ENCODE measurements at regions not wholly inside any gene's neighbourhood (a gene's known extent, or its start where the extent isn't known, plus 50 kb on each side); places are given as distances from the start of the nearest gene placed in this dataset.

DNA sequence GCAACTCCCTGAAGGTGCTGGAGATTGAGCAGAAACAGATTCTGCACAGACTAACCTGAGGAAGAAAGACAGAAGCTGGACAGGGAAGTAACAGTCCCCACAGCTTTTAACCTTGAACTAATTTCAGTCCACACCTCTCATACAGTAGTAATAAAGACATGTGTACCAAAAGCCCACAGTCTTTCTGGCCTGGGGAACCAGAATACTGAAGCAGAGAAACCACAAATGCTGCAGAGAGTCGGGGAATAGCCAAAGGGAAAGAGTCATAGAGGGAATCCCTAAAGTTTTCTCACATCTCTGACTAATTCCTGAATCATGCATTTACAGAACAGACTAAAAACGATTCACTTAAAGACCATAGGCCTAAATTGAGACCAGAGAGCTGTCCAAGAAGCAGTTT is 503.4 kb upstream of the NECTIN3 start:
- Histone ChIP-seq H2BK120ac (ENCODE audit: low read depth, low read length) (no peak overlapping the region), H4K8ac (ENCODE audit: low read length) (no peak overlapping the region), H2BK15ac (ENCODE audit: low read depth, poor library complexity, severe bottlenecking) (no peak overlapping the region), H2AK5ac (ENCODE audit: low read length, severe bottlenecking) (no peak overlapping the region), H3K4me1 (ENCODE audit: control insufficient read depth, insufficient read depth, low read depth, low read length) (no peaks in the 10 kb centered on the region), H3K27ac (ENCODE audit: low read length, poor library complexity, severe bottlenecking) (peak overlapping the region; percentile 65), H3K36me3 (ENCODE audit: control insufficient read depth in 1 of 2, insufficient read depth in 2 of 2, low read depth in 1 of 2, low read length in 2 of 2) (no peaks in the 10 kb centered on the region), H3K23ac (ENCODE audit: low read length in 2 of 2) (no peak overlapping the region), H4K91ac (ENCODE audit: low read length) (no peak overlapping the region), H3K18ac (ENCODE audit: low read depth in 1 of 2, low read length in 2 of 2) (no peak overlapping the region), H3K9me3 (ENCODE audit: control insufficient read depth, low read length) (no peaks in the 10 kb centered on the region), H3K4me3 (ENCODE audit: insufficient read depth in 1 of 2, low read depth in 1 of 2, low read length in 2 of 2) (no peak overlapping the region), H2BK5ac (ENCODE audit: low read depth, low read length, poor library complexity, severe bottlenecking) (no peak overlapping the region), H2BK12ac (ENCODE audit: low read length in 2 of 2) (no peak overlapping the region), H2AFZ (ENCODE audit: low read depth, low read length) (no peak overlapping the region), H3K14ac (ENCODE audit: low read length in 2 of 2) (no peak overlapping the region), H3K4me2 (ENCODE audit: low read length, poor library complexity, severe bottlenecking) (no peak overlapping the region), H3K79me1 (replicated peaks; ENCODE audit: low read length, poor library complexity, severe bottlenecking) (no peaks in the 10 kb centered on the region), H3K4ac (ENCODE audit: low read depth in 1 of 2, low read length in 2 of 2) (peak overlapping the region in 1 of 2 experiments; percentile 37), H3K9ac (ENCODE audit: low read length) (no peak overlapping the region), H3K27me3 (ENCODE audit: control insufficient read depth in 1 of 2, insufficient read depth in 1 of 2, low read length in 2 of 2) (no peaks in the 10 kb centered on the region)
- 0% methylated on average over 2 of the region's 2 CpGs for WGBS
- DNase-seq = peak; percentile 83

DNA sequence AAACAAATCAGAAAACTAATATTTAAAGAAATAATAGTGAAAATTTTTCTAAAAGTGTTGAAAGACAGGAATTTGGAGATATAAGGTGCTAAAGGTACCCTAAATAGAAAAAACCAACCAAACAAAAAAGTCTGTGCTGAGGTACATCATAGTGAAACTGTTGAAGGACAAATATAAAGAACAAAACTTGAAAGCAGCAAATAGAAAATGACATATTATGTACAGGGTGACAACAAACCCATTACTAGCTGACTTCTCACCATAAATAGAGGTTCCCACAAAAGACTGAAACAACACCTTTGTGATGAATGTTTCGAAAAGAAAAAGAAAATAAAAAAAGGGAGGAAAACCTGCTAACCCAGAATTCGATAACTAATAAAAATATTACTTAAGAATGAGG is 502.5 kb upstream of the NECTIN3 start:
- no peak overlapping the region for H3K4me2 ChIP-seq (ENCODE audit: low read length, poor library complexity, severe bottlenecking)
- H3K9ac ChIP-seq (ENCODE audit: low read length) = no peak overlapping the region
- no peak overlapping the region for H3K4me3 ChIP-seq (ENCODE audit: insufficient read depth in 1 of 2, low read depth in 1 of 2, low read length in 2 of 2)
- no peak overlapping the region for H2BK120ac ChIP-seq (ENCODE audit: low read depth, low read length)
- no peak overlapping the region for H4K91ac ChIP-seq (ENCODE audit: low read length)
- WGBS = no CpG with 5 or more reads among the region's 2 CpGs
- H3K14ac ChIP-seq (ENCODE audit: low read length in 2 of 2) = no peak overlapping the region
- H3K27me3 ChIP-seq (ENCODE audit: control insufficient read depth in 1 of 2, insufficient read depth in 1 of 2, low read length in 2 of 2) = no peaks in the 10 kb centered on the region
- H2AFZ ChIP-seq (ENCODE audit: low read depth, low read length) = no peak overlapping the region
- no peak overlapping the region for H4K8ac ChIP-seq (ENCODE audit: low read length)
- H3K4ac ChIP-seq (ENCODE audit: low read depth in 1 of 2, low read length in 2 of 2) = no peak overlapping the region
- no peaks in the 10 kb centered on the region for H3K79me1 ChIP-seq (replicated peaks; ENCODE audit: low read length, poor library complexity, severe bottlenecking)
- no peak overlapping the region for H2BK5ac ChIP-seq (ENCODE audit: low read depth, low read length, poor library complexity, severe bottlenecking)
- H3K27ac ChIP-seq (ENCODE audit: low read length, poor library complexity, severe bottlenecking) = no peak overlapping the region
- no peak overlapping the region for H2BK12ac ChIP-seq (ENCODE audit: low read length in 2 of 2)
- DNase-seq = no peak
- no peak overlapping the region for H3K23ac ChIP-seq (ENCODE audit: low read length in 2 of 2)
- no peaks in the 10 kb centered on the region for H3K9me3 ChIP-seq (ENCODE audit: control insufficient read depth, low read length)
- H2AK5ac ChIP-seq (ENCODE audit: low read length, severe bottlenecking) = no peak overlapping the region
- H3K36me3 ChIP-seq (ENCODE audit: control insufficient read depth in 1 of 2, insufficient read depth in 2 of 2, low read depth in 1 of 2, low read length in 2 of 2) = no peaks in the 10 kb centered on the region
- H3K4me1 ChIP-seq (ENCODE audit: control insufficient read depth, insufficient read depth, low read depth, low read length) = no peaks in the 10 kb centered on the region
- no peak overlapping the region for H2BK15ac ChIP-seq (ENCODE audit: low read depth, poor library complexity, severe bottlenecking)
- H3K18ac ChIP-seq (ENCODE audit: low read depth in 1 of 2, low read length in 2 of 2) = no peak overlapping the region

DNA sequence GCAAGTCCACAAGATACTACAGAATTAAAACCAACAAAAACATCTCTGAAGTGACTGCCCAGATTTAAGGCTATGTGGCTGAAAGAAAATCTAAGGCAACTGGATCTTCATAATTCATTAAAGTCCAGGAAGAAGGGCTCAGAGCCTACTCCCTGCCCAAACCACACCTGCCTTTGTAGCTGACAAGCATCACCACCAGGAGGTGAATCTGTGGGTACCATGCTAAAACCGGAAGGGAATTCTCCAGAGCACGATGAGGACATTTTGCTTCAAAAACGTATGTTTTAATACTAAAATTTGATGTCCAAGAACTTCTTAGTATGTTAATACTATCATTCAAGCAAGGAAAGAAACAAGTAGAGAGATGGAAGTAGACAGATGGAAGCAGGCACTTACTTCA is 495.9 kb upstream of the NECTIN3 start:
- no peaks in the 10 kb centered on the region for H3K9me3 ChIP-seq (ENCODE audit: control insufficient read depth, low read length)
- no peak overlapping the region for H4K8ac ChIP-seq (ENCODE audit: low read length)
- peak overlapping the region in 1 of 2 experiments; percentile 79 for H3K4ac ChIP-seq (ENCODE audit: low read depth in 1 of 2, low read length in 2 of 2)
- no CpG with 5 or more reads among the region's 3 CpGs for whole genome bisulfite sequencing
- peaks cover 1% of the 10 kb centered on the region for H3K4me1 ChIP-seq (ENCODE audit: control insufficient read depth, insufficient read depth, low read depth, low read length)
- DNase-seq = no peak
- no peak overlapping the region for H3K4me2 ChIP-seq (ENCODE audit: low read length, poor library complexity, severe bottlenecking)
- no peak overlapping the region for H3K23ac ChIP-seq (ENCODE audit: low read length in 2 of 2)
- no peak overlapping the region for H3K14ac ChIP-seq (ENCODE audit: low read length in 2 of 2)
- no peak overlapping the region for H4K91ac ChIP-seq (ENCODE audit: low read length)
- no peak overlapping the region for H3K27ac ChIP-seq (ENCODE audit: low read length, poor library complexity, severe bottlenecking)
- H2BK12ac ChIP-seq (ENCODE audit: low read length in 2 of 2) = no peak overlapping the region
- no peaks in the 10 kb centered on the region for H3K36me3 ChIP-seq (ENCODE audit: control insufficient read depth in 1 of 2, insufficient read depth in 2 of 2, low read depth in 1 of 2, low read length in 2 of 2)
- no peak overlapping the region for H3K9ac ChIP-seq (ENCODE audit: low read length)
- H2AK5ac ChIP-seq (ENCODE audit: low read length, severe bottlenecking) = peak overlapping the region; percentile 97
- H3K79me1 ChIP-seq (replicated peaks; ENCODE audit: low read length, poor library complexity, severe bottlenecking) = no peaks in the 10 kb centered on the region
- peak overlapping the region in 1 of 2 experiments; percentile 8 for H3K4me3 ChIP-seq (ENCODE audit: insufficient read depth in 1 of 2, low read depth in 1 of 2, low read length in 2 of 2)
- no peak overlapping the region for H2AFZ ChIP-seq (ENCODE audit: low read depth, low read length)
- H3K18ac ChIP-seq (ENCODE audit: low read depth in 1 of 2, low read length in 2 of 2) = peak overlapping the region in 1 of 2 experiments; percentile 48
- no peaks in the 10 kb centered on the region for H3K27me3 ChIP-seq (ENCODE audit: control insufficient read depth in 1 of 2, insufficient read depth in 1 of 2, low read length in 2 of 2)
- H2BK5ac ChIP-seq (ENCODE audit: low read depth, low read length, poor library complexity, severe bottlenecking) = no peak overlapping the region
- no peak overlapping the region for H2BK15ac ChIP-seq (ENCODE audit: low read depth, poor library complexity, severe bottlenecking)
- no peak overlapping the region for H2BK120ac ChIP-seq (ENCODE audit: low read depth, low read length)

DNA sequence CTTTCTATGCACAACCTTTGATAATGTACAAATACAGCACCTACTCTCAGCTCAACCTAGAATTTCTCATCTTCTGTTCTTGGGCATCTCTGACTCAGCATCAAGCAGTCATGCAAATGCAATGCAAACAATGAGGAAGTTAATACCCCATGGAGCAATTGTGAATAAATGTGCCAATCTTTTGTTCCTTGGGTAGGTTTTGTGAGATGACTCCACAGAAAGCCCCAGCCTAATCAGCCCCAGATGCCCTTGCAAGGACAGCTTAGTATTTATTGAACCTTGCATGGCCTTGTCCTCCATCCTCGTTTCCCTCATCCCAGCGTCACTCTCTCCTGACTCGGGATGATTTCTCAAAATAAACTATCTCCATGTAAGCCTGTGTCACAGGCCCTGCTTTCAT is 494.7 kb upstream of the NECTIN3 start:
- Histone ChIP-seq H3K4me1 (ENCODE audit: control insufficient read depth, insufficient read depth, low read depth, low read length) (peaks cover 1% of the 10 kb centered on the region), H2BK120ac (ENCODE audit: low read depth, low read length) (no peak overlapping the region), H3K18ac (ENCODE audit: low read depth in 1 of 2, low read length in 2 of 2) (peak overlapping the region; percentile 66 to 83), H3K79me1 (replicated peaks; ENCODE audit: low read length, poor library complexity, severe bottlenecking) (no peaks in the 10 kb centered on the region), H3K36me3 (ENCODE audit: control insufficient read depth in 1 of 2, insufficient read depth in 2 of 2, low read depth in 1 of 2, low read length in 2 of 2) (no peaks in the 10 kb centered on the region), H2BK15ac (ENCODE audit: low read depth, poor library complexity, severe bottlenecking) (peak overlapping the region; percentile 23), H4K8ac (ENCODE audit: low read length) (peak overlapping the region; percentile 84), H2BK12ac (ENCODE audit: low read length in 2 of 2) (no peak overlapping the region), H2AK5ac (ENCODE audit: low read length, severe bottlenecking) (peak overlapping the region; percentile 96), H3K4ac (ENCODE audit: low read depth in 1 of 2, low read length in 2 of 2) (no peak overlapping the region), H3K23ac (ENCODE audit: low read length in 2 of 2) (no peak overlapping the region), H3K14ac (ENCODE audit: low read length in 2 of 2) (no peak overlapping the region), H3K9me3 (ENCODE audit: control insufficient read depth, low read length) (no peaks in the 10 kb centered on the region), H3K4me2 (ENCODE audit: low read length, poor library complexity, severe bottlenecking) (no peak overlapping the region), H3K27ac (ENCODE audit: low read length, poor library complexity, severe bottlenecking) (peak overlapping the region; percentile 99), H3K27me3 (ENCODE audit: control insufficient read depth in 1 of 2, insufficient read depth in 1 of 2, low read length in 2 of 2) (no peaks in the 10 kb centered on the region), H3K9ac (ENCODE audit: low read length) (peak overlapping the region; percentile 60), H3K4me3 (ENCODE audit: insufficient read depth in 1 of 2, low read depth in 1 of 2, low read length in 2 of 2) (no peak overlapping the region), H4K91ac (ENCODE audit: low read length) (no peak overlapping the region), H2BK5ac (ENCODE audit: low read depth, low read length, poor library complexity, severe bottlenecking) (peak overlapping the region; percentile 96), H2AFZ (ENCODE audit: low read depth, low read length) (no peak overlapping the region)
- DNase-seq = peak; percentile 82
- 0% methylated on average over 3 of the region's 3 CpGs for WGBS

Measured in mesenchymal stem cell (in vitro differentiated cells and primary cell).